GM12872 (cell line): ENCODE measurements at regions not wholly inside any gene's neighbourhood (a gene's known extent, or its start where the extent isn't known, plus 50 kb on each side); places are given as distances from the start of the nearest gene placed in this dataset.

Experiments
- TF ChIP-seq, protein P1 (sequence below): IDR thresholded peaks from 3 replicates; pipeline ENCODE4 v1.5.1; 2011; ENCODE audit warnings: low read depth, mild to moderate bottlenecking, low read length, moderate library complexity; ENCODE audit not compliant: insufficient read depth

DNA sequence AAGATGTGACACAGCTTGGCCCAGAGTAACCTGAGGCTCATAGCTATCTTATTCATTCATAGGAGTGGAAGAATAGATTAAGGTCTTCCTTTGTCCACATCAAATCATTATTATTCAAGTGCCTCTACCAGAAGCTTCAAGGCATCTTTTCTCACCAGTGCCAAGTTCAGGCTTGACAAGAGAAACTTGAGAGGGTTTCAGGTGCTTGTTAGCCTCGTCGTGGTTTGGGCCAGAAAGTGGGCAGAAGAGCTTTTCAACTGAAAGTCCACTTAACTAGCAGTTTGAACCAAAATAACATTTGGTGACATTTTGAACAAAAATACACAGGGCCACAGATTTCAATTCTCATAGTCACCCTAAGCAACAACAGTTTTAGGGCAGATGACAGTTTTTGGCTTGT is 1184.2 kb downstream of the FLRT2 start:
- TF ChIP-seq, protein P1, sequence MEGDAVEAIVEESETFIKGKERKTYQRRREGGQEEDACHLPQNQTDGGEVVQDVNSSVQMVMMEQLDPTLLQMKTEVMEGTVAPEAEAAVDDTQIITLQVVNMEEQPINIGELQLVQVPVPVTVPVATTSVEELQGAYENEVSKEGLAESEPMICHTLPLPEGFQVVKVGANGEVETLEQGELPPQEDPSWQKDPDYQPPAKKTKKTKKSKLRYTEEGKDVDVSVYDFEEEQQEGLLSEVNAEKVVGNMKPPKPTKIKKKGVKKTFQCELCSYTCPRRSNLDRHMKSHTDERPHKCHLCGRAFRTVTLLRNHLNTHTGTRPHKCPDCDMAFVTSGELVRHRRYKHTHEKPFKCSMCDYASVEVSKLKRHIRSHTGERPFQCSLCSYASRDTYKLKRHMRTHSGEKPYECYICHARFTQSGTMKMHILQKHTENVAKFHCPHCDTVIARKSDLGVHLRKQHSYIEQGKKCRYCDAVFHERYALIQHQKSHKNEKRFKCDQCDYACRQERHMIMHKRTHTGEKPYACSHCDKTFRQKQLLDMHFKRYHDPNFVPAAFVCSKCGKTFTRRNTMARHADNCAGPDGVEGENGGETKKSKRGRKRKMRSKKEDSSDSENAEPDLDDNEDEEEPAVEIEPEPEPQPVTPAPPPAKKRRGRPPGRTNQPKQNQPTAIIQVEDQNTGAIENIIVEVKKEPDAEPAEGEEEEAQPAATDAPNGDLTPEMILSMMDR: no peak

DNA sequence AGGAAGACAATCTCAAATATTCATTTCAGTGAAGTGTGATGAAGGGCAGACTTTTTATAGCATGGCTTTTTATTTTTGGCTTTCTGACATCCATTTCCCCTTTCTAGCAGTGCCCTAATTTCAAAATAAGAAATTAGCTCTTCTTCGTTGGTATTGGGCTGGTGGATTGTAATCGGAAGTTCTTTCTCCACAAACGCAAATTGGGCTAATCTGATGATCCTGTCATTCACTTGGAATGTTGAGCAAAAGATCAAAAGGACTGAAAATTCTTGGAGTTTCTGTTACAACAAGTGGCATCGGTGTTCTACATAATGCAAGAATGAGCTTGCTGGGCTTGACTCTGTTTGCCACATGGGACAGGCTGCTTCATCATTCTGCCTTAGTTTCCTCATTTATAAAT is 1182.8 kb downstream of the FLRT2 start:
- TF ChIP-seq, protein P1: no peak

DNA sequence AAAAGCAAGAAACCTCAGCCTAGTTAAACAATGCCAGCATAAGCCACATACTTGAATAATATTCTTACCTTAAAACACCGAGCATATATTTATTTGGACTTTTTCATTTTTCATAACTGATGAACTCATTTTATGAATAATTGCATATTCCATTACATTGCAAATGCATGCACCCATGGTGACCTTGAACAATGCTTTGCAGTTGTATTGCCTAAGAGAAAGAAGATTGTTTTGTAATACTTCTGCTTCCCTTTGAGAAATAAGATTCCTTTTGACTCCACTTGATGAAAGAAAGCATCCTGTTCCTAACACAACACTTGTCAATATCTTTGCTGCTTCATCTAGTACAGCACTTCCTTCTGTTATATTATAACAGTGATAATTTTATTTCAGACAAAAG is 1182.2 kb downstream of the FLRT2 start:
- TF ChIP-seq, protein P1: no peak

DNA sequence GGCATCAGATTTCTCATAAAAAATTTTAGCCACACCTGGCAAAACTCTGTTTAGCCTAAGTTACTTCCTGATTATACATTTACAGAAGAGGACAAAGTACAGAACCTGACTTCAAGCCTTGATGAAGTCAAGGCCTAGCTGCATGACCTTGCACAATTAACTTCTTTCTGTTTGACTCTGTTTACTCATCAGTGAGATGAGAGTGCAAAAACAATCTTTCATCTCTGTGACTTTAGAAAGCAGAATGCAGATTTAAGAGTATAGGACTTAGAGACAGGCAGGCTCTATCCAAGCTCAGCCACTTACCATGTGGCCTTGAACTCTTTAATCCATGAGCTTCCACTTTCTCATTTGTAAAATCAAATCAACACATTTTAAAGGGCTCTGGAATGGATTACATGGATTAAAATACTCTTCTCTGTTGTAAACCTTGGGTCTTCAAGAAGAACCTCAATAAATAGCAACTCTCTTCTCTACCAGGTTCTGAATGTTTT is 1178.9 kb downstream of the FLRT2 start:
- TF ChIP-seq, protein P1: no peak

GRCh38 chr14:86707071-86707470 is 1177.1 kb downstream of the FLRT2 start:
- TF ChIP-seq, protein P1: no peak

GRCh38 chr14:86683561-86683960 is 1153.6 kb downstream of the FLRT2 start:
- TF ChIP-seq, protein P1: no peak

GRCh38 chr14:86675059-86675458 is 1145.1 kb downstream of the FLRT2 start:
- TF ChIP-seq, protein P1: no peak

DNA sequence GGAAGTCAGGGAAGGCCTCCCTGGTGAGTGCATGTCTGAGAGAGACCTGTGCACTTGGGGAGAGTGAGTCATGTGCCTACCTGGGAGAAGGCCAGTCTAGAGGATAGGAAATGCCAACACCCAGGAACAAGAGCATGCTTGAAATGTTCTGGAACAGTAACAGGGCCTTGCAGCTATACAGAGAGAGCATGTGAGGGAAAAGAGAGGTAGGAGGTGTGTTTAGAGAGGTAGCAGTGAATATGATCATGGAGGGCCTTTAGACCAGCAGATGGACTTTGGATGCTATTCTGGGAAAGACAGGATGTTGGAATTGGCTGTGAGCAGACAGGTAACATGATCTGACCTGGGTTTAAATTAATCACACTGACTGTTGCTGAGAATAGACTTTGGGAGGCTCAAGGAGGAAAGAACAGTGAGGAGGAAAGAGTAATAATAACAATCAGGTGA is 1143.6 kb downstream of the FLRT2 start:
- TF ChIP-seq, protein P1: no peak
